ENCODE measurements at regions not wholly inside any gene's neighbourhood (a gene's known extent, or its start where the extent isn't known, plus 50 kb on each side); places are given as distances from the start of the nearest gene placed in this dataset.

DNA sequence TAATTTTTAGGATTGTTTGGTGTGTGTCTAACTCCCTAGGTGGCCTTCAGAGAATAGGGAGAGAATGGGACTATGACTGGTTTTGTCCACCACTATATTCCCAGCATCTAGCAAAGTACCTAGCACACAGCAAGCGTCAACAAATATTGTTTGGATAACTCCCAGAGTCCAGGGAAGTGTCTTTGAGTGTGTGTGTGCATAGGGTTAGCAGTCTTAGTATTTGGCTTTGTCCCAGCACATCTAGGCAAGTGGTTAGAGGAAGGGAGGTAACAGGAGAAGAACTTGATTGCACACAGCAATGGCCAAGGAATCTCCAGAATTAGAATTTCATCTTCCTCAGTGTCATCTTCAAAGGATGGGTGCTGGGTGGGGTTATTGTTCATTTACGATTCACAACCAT lies 385.4 kb upstream of the CDH5 start:
- TF ChIP-seq, protein P1, sequence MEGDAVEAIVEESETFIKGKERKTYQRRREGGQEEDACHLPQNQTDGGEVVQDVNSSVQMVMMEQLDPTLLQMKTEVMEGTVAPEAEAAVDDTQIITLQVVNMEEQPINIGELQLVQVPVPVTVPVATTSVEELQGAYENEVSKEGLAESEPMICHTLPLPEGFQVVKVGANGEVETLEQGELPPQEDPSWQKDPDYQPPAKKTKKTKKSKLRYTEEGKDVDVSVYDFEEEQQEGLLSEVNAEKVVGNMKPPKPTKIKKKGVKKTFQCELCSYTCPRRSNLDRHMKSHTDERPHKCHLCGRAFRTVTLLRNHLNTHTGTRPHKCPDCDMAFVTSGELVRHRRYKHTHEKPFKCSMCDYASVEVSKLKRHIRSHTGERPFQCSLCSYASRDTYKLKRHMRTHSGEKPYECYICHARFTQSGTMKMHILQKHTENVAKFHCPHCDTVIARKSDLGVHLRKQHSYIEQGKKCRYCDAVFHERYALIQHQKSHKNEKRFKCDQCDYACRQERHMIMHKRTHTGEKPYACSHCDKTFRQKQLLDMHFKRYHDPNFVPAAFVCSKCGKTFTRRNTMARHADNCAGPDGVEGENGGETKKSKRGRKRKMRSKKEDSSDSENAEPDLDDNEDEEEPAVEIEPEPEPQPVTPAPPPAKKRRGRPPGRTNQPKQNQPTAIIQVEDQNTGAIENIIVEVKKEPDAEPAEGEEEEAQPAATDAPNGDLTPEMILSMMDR (IDR thresholded peaks at IDR 0.05; ENCODE audit: insufficient read depth, low read depth, low read length), result no peak
- no peak for DNase-seq (ENCODE audit: low read depth)
- no peak overlapping the region for H3K4me3 ChIP-seq (ENCODE audit: low read depth, low read length)

DNA sequence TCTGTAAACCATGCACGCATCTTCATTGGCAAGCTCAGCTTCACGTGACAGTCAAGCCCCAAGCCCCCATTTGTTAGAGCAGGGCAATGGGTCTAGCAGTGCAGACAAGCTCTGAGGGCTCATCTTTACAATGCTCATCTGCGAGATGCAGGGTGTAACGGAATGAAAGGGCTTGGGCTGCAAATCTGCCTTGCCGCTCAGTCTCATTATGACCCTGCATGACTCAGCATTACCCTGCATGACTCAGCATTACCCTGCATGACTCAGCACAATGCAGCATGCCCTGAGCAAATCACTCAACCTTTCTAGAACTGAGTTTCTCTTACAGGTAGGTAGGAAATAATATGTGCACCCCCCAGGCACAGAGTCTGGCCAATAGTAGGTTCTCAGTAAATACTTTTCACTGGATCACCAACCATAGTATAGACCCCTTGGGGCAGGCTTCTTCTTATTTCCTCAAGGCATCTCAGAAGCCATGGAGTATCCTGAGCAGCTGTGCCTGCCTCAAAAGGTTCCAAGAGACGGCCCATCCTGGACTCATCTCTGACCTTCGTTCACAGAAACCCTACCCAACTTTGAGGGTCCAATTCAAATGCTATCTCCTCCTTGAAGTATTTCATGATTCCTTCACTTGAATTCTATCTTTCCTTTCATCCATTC lies 391.3 kb upstream of the CDH5 start:
- peak; percentile 40 for DNase-seq (ENCODE audit: low read depth)
- TF ChIP-seq, protein P1 (IDR thresholded peaks at IDR 0.05; ENCODE audit: insufficient read depth, low read depth, low read length), result no peak
- no peak overlapping the region for H3K4me3 ChIP-seq (ENCODE audit: low read depth, low read length)

DNA sequence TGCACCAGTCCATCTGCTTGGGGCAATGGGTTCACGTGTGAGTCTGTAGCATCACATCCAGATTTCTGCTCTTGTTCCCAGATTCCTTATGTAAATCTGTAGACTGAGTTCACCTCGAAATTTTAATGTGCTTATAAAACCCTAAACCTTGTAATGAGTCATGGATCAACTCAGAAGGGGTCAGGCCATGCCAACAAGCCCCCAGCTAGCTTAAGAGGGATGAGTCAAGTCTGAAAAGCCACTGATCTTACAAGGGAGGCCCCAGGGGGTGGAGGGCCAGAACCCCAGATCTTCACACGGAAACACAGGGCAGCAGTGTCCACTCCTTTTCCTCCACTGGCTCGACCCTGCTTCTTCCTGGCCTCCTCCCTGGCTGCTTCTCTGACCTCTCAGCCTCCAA lies 399.1 kb upstream of the CDH5 start:
- H3K4me3 ChIP-seq (ENCODE audit: low read depth, low read length), result no peak overlapping the region
- peak; percentile 25 for DNase-seq (ENCODE audit: low read depth)
- TF ChIP-seq, protein P1 (IDR thresholded peaks at IDR 0.05; ENCODE audit: insufficient read depth, low read depth, low read length), result no peak

GRCh38 chr16:65965628-65966027 lies 400.9 kb upstream of the CDH5 start:
- H3K4me3 ChIP-seq (ENCODE audit: low read depth, low read length), result no peak overlapping the region
- no peak for DNase-seq (ENCODE audit: low read depth)
- TF ChIP-seq, protein P1 (IDR thresholded peaks at IDR 0.05; ENCODE audit: insufficient read depth, low read depth, low read length), result no peak

DNA sequence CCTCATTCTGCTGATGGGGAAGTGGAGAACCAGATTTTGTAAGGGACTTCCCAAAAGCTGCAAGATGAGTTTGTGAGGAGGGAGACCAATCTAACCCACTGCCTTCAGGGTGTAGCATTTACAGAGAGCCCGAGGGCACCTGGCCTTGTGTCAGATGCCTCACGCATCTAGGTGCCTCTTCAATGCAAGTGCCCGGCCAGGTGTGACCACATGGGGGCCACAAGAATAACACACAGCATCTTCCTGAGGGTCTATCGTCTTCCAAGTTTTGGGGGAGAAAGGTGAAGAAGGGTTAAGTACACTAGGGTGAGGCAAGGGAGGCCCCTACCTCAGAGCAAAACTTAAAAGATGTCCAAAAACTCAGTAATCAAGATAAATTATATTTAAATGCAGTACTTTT lies 401.7 kb upstream of the CDH5 start:
- H3K4me3 ChIP-seq (ENCODE audit: low read depth, low read length), result no peak overlapping the region
- no peak for DNase-seq (ENCODE audit: low read depth)
- TF ChIP-seq, protein P1 (IDR thresholded peaks at IDR 0.05; ENCODE audit: insufficient read depth, low read depth, low read length), result no peak

DNA sequence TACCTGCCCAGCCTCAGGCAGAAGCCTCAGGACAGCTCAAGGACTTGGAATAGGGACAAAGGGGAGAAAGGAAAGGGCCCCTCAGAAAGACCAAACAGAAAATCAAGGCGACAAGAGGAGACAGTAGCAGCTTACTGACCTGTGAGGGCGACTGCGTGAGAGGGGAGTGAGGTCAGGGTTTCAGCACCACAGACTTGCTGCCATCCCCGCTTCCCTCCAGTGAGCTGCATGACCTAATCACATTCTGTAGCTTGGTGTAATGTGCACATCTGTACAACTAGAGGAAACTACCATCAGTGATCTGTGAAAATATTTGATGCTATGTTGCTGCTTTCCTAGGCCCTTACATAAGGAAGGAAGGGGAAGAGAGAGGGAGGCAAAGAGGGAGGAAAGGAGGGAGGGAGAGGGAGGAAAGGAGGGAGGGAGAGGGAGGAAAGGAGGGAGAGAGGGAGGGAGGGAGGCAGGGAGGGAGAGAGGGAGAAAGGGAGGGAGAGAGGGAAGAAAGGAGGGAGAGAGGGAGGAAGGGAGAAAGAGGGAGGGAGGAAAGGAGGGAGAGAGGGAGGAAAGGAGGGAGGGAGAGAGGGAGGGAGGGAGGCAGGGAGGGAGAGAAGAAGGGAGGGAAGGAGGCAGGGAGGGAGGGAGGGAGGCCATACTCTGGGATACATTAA lies 404.9 kb upstream of the CDH5 start:
- TF ChIP-seq, protein P1 (IDR thresholded peaks at IDR 0.05; ENCODE audit: insufficient read depth, low read depth, low read length), result no peak
- no peak for DNase-seq (ENCODE audit: low read depth)
- no peak overlapping the region for H3K4me3 ChIP-seq (ENCODE audit: low read depth, low read length)

All from fibroblast of villous mesenchyme (primary cell).